Osteocyte (in vitro differentiated cells): ENCODE measurements at regions not wholly inside any gene's neighbourhood (a gene's known extent, or its start where the extent isn't known, plus 50 kb on each side); places are given as distances from the start of the nearest gene placed in this dataset.

ENCODE experiments used
- DNase-seq: peaks from one replicate; pipeline ENCODE4 v3.0.0; 2021; ENCODE audit warnings: mixed read lengths; ENCODE audit not compliant: unreplicated experiment; ENCODE audit errors: extremely low spot score
- H3K27ac Mint-ChIP-seq: one replicate; pipeline ENCODE4 v1.8.0; 2021; ENCODE audit warnings: mild to moderate bottlenecking, mixed read lengths; ENCODE audit not compliant: unreplicated experiment
- H3K27me3 Mint-ChIP-seq: one replicate; pipeline ENCODE4 v1.8.0; 2021; ENCODE audit warnings: mixed read lengths; ENCODE audit not compliant: unreplicated experiment
- H3K36me3 Mint-ChIP-seq: one replicate; pipeline ENCODE4 v1.8.0; 2021; ENCODE audit warnings: mixed read lengths; ENCODE audit not compliant: unreplicated experiment
- H3K4me1 Mint-ChIP-seq: one replicate; pipeline ENCODE4 v1.8.0; 2021; ENCODE audit warnings: mixed read lengths; ENCODE audit not compliant: unreplicated experiment
- H3K4me3 Mint-ChIP-seq: one replicate; pipeline ENCODE4 v1.8.0; 2021; ENCODE audit warnings: mild to moderate bottlenecking, moderate library complexity, mixed read lengths; ENCODE audit not compliant: unreplicated experiment
- H3K9me3 Mint-ChIP-seq: one replicate; pipeline ENCODE4 v1.8.0; 2021; ENCODE audit warnings: mixed read lengths; ENCODE audit not compliant: unreplicated experiment
- CTCF ChIP-seq: fragments of 200-600 bp; sonication (generic); IDR thresholded peaks from 2 replicates; pipeline ENCODE4 v1.5.0; 2021; ENCODE audit warnings: antibody characterized with exemption, mild to moderate bottlenecking, moderate library complexity

- peaks cover 71% of the 10 kb centered on the region for H3K27me3 Mint-ChIP-seq
- no peak overlapping the region for H3K27ac Mint-ChIP-seq
- no peaks in the 10 kb centered on the region for H3K9me3 Mint-ChIP-seq
- peaks cover 1% of the 10 kb centered on the region for H3K4me1 Mint-ChIP-seq
- no peak for DNase-seq
- H3K36me3 Mint-ChIP-seq: no peaks in the 10 kb centered on the region
- TF ChIP-seq CTCF: no peak
- H3K4me3 Mint-ChIP-seq: no peak overlapping the region
Observed at GRCh38 chr17:36812762-36813161, 124.5 kb upstream of the LHX1 start.

DNA sequence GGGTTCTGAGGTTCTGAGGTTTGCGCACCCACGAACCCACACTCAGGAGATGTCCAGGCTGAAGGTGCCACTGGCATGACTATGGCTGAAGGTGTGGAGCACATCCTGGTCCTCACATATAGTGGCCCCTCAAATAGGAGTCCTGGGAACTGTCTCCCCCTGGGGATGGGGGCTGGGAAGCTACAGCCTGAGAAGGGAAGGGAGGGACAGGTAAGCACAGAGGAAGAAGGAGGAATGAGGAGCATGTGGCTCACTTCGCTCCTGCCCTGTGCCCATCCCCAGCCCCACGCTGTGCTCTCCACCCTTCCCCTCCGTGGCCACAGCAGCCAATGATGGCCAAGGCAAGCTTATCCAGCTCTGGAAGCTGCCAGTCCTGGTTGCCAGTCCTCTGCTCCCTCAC, 123.9 kb upstream of the LHX1 start:
- Mint-ChIP-seq H3K27ac (no peak overlapping the region), H3K36me3 (no peaks in the 10 kb centered on the region), H3K27me3 (peaks cover 69% of the 10 kb centered on the region), H3K9me3 (no peaks in the 10 kb centered on the region), H3K4me1 (no peaks in the 10 kb centered on the region), H3K4me3 (no peak overlapping the region)
- no peak for DNase-seq
- TF ChIP-seq CTCF: no peak

DNA sequence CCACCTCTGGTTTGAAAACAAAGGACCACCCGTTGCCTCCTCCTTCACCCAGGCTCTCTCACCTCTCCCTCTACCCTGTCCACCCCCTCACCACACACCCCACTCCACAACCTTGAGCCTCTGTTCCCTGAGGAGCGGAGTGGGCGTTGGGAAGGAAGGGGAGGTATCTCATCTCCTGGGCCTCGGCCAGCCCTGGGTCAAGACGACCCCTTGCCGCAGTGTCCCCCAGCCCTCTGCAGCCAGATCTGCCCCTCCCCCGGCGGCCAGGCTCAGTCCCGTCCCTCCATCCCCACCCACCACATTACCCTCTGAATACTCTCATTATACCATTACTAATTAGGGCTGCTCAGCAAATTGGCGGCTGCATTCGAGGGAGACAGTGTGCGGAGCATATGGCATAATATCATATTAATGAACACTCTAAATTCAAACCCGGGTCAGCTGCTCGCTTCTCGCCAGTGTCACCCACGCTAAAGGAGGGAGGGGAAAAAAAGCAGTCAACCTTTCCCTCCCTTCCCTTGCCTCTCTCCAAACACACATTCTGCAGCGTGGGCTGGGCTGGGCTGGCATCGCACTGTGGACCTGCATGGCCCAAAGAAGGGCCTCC, 123.2 kb upstream of the LHX1 start:
- no peak overlapping the region for H3K4me3 Mint-ChIP-seq
- H3K27me3 Mint-ChIP-seq: peaks cover 68% of the 10 kb centered on the region
- H3K27ac Mint-ChIP-seq: no peak overlapping the region
- H3K9me3 Mint-ChIP-seq: no peaks in the 10 kb centered on the region
- TF ChIP-seq CTCF: no peak
- no peaks in the 10 kb centered on the region for H3K36me3 Mint-ChIP-seq
- DNase-seq: no peak
- no peaks in the 10 kb centered on the region for H3K4me1 Mint-ChIP-seq

GRCh38 chr17:36814958-36815357, 122.3 kb upstream of the LHX1 start:
- Mint-ChIP-seq H3K27ac (no peak overlapping the region), H3K36me3 (no peaks in the 10 kb centered on the region), H3K4me3 (no peak overlapping the region), H3K9me3 (no peaks in the 10 kb centered on the region), H3K27me3 (peaks cover 71% of the 10 kb centered on the region), H3K4me1 (no peaks in the 10 kb centered on the region)
- no peak for TF ChIP-seq CTCF
- no peak for DNase-seq

DNA sequence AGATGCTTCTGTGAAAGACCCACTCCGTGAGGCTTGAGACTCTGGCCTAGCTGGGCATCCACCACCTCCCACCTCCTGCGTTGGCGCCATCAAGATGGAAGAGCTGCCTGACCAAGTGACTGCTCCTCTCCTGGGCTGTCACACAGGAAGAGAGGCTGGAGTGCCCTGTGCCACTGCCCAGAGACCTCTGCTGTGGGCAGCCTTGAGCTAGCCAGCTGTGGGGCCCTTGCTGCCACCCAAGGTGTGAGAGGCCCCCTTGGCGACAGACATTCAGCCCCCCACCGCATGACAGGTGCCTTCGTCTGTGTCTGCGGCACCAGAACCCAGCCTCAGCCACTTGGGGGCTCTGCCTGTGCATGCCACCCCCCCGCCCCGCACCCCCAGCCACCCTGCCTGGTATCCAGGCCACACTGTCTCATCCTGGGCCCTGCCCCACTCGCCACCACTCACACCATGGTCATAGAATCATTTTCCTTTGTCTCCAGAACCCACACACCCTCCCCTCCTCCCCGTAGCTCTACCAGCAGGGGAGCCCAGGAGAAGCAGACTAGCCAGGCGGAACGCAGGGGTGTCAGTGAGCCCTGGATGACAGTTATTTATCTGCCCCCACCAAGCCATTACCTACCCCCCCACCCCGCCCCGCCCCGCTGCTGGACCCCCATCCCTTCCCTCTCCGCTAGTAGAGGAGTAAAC, 120.9 kb upstream of the LHX1 start:
- Mint-ChIP-seq H3K27ac (no peak overlapping the region), H3K27me3 (peaks cover 68% of the 10 kb centered on the region), H3K9me3 (no peaks in the 10 kb centered on the region), H3K4me3 (no peak overlapping the region), H3K4me1 (no peaks in the 10 kb centered on the region), H3K36me3 (no peaks in the 10 kb centered on the region)
- DNase-seq: no peak
- no peak for TF ChIP-seq CTCF
